GM12878 (cell line): ENCODE measurements at regions not wholly inside any gene's neighbourhood (a gene's known extent, or its start where the extent isn't known, plus 50 kb on each side); places are given as distances from the start of the nearest gene placed in this dataset.

Experiments
- ATAC-seq: fragments of 200-7000 bp; cut with Tn5 transposase; 3 replicates; pipeline ENCODE4 v1.9.1; 2020; ENCODE audit warnings: mild to moderate bottlenecking, moderate library complexity
- BruUV-seq: library from RNA; stranded (reverse); fragments of 400-500 nt; replicated peaks from 2 replicates; lab custom pipeline; 2021; lab: Mats Ljungman, UMichigan
- CTCF ChIA-PET: fragments of 300-600 bp; sonication (Branson Sonifier 250); formaldehyde crosslinking; extraction: SDS; loops from one replicate; lab custom pipeline; 2021; ENCODE audit warnings: inconsistent platforms; lab: Yijun Ruan, JAX
- POLR2A ChIA-PET: fragments of 350-600 bp; formaldehyde crosslinking; extraction: SDS; loops from one replicate; lab custom pipeline; 2021; ENCODE audit warnings: inconsistent platforms; lab: Charles Lee
- RAD21 ChIA-PET: fragments of 300-600 bp; sonication (Branson Sonifier 250); formaldehyde crosslinking; loops from one replicate; lab custom pipeline; 2023; ENCODE audit warnings: antibody characterized with exemption; ENCODE audit not compliant: unreplicated experiment; lab: Charles Lee
- SMC1A ChIA-PET: fragments of 300-600 bp; sonication (Branson Sonifier 250); formaldehyde crosslinking; loops from one replicate; lab custom pipeline; 2023; ENCODE audit not compliant: unreplicated experiment, uncharacterized antibody; lab: Charles Lee
- DNase-seq: peaks from one replicate; pipeline ENCODE4 v3.0.0-alpha.2; 2011; ENCODE audit warnings: low read depth, low spot score
- FAIRE-seq: peaks from 3 replicates; lab custom pipeline; 2011; peaks lifted over from hg19 to GRCh38; lab: Jason Lieb, UNC
- H2AFZ ChIP-seq: 2 replicates; pipeline ENCODE4 v1.6.0; 2011; ENCODE audit warnings: low read depth, low read length, control low read depth; ENCODE audit not compliant: control insufficient read depth
- H3K27ac ChIP-seq: 2 replicates; pipeline ENCODE4 v1.5.1; 2011; ENCODE audit warnings: control low read depth; ENCODE audit not compliant: control insufficient read depth, insufficient read depth
- H3K27me3 ChIP-seq, 2 experiments: replicated peaks in 1 of 2; 2 replicates each; pipeline versions ENCODE4 v1.6.0 to v1.6.1; 2011; ENCODE audit warnings: low read length in 1 of 2; ENCODE audit not compliant: control insufficient read depth in 2 of 2, insufficient read depth in 2 of 2
- H3K36me3 ChIP-seq, 2 experiments: 2 replicates each; pipeline ENCODE4 v1.5.1; 2011; ENCODE audit warnings: low read length in 1 of 2; ENCODE audit not compliant: control insufficient read depth in 2 of 2, insufficient read depth in 2 of 2
- H3K4me1 ChIP-seq: 2 replicates; pipeline ENCODE4 v1.6.1; 2011; ENCODE audit warnings: mild to moderate bottlenecking, low read length, moderate library complexity, mixed read lengths; ENCODE audit not compliant: control insufficient read depth, insufficient read depth
- H3K4me2 ChIP-seq: 2 replicates; pipeline ENCODE4 v1.6.0; 2011; ENCODE audit warnings: control low read depth; ENCODE audit not compliant: control insufficient read depth, insufficient read depth
- H3K4me3 ChIP-seq: fragments of 200-600 bp; sonication (generic); 2 replicates; pipeline ENCODE4 v1.5.1; 2016
- H3K79me2 ChIP-seq: 2 replicates; pipeline ENCODE4 v1.6.0; 2011; ENCODE audit warnings: low read length; ENCODE audit not compliant: control insufficient read depth, insufficient read depth
- H3K9ac ChIP-seq: 2 replicates; pipeline ENCODE4 v1.8.0; 2011; ENCODE audit warnings: low read length, control low read depth, mixed read lengths; ENCODE audit not compliant: control insufficient read depth, insufficient read depth
- H3K9me3 ChIP-seq: replicated peaks from 3 replicates; pipeline ENCODE4 v1.5.1; 2011; ENCODE audit warnings: mild to moderate bottlenecking, low read length; ENCODE audit not compliant: control insufficient read depth, insufficient read depth
- H4K20me1 ChIP-seq: 2 replicates; pipeline ENCODE4 v1.6.0; 2011; ENCODE audit not compliant: control insufficient read depth, insufficient read depth
- E4F1 ChIP-seq: fragments of 450-650 bp; IDR thresholded peaks from 2 replicates; pipeline ENCODE4 v1.6.1; 2018; ENCODE audit warnings: borderline replicate concordance, mild to moderate bottlenecking; ENCODE audit not compliant: partially characterized antibody
- HDGF ChIP-seq: fragments of 450-650 bp; IDR thresholded peaks from 2 replicates; pipeline ENCODE4 v1.6.1; 2016; ENCODE audit warnings: antibody characterized with exemption
- MTA2 ChIP-seq: fragments of 450-650 bp; IDR thresholded peaks from 2 replicates; pipeline ENCODE4 v1.6.1; 2016; ENCODE audit warnings: low read depth, mild to moderate bottlenecking, moderate library complexity
- NBN ChIP-seq: fragments of 450-650 bp; IDR thresholded peaks from 2 replicates; pipeline ENCODE4 v1.6.1; 2016
- POLR2AphosphoS5 ChIP-seq: IDR thresholded peaks from 2 replicates; pipeline ENCODE4 v1.6.1; 2011; ENCODE audit warnings: mild to moderate bottlenecking, low read length, inconsistent platforms
- ZNF274 ChIP-seq: IDR thresholded peaks from one replicate; pipeline ENCODE4 v1.8.0; 2011; ENCODE audit not compliant: insufficient read length, insufficient read depth
- WGBS: methylation state at CpG from one replicate; pipeline ENCODE4 v1.1.6; 2016; ENCODE audit warnings: low lambda C conversion rate; ENCODE audit not compliant: insufficient replicate concordance, insufficient coverage; ENCODE audit errors: missing lambda C conversion rate; 5-methylcytosine and 5-hydroxymethylcytosine counted together
- in situ Hi-C: fragments of 300-500 bp; cut with MboI; formaldehyde crosslinking; loops from 9 replicates; pipeline ENCODE4 v1.14.3; 2018; ENCODE audit warnings: mixed read lengths
- intact Hi-C: fragments of 100-400 bp; cut with micrococcal nuclease; formaldehyde crosslinking; loops from one replicate; pipeline ENCODE4 v1.14.2; 2022; ENCODE audit not compliant: unreplicated experiment
- TF ChIP-seq, protein P1 (sequence below): fragments of 450-650 bp; IDR thresholded peaks from 2 replicates; pipeline ENCODE4 v1.6.1; 2016; ENCODE audit warnings: mild to moderate bottlenecking, moderate library complexity, borderline replicate concordance

GRCh38 chr10:70960783-70961570 is 72.6 kb upstream of the PCBD1 start:
- no peaks in the 10 kb centered on the region for H3K9me3 ChIP-seq
- RAD21 ChIA-PET, result no interaction called here
- intact Hi-C loops, result no loop called here
- no peak for FAIRE-seq
- DNase-seq, result no peak
- BruUV-seq, result no TSS peak
- no peak overlapping the region for H3K27ac ChIP-seq
- no peaks in the 10 kb centered on the region for H4K20me1 ChIP-seq
- no peak for ATAC-seq
- no peak overlapping the region for H2AFZ ChIP-seq
- CTCF ChIA-PET, result no interaction called here
- SMC1A ChIA-PET, result no interaction called here
- TF ChIP-seq, protein P1, sequence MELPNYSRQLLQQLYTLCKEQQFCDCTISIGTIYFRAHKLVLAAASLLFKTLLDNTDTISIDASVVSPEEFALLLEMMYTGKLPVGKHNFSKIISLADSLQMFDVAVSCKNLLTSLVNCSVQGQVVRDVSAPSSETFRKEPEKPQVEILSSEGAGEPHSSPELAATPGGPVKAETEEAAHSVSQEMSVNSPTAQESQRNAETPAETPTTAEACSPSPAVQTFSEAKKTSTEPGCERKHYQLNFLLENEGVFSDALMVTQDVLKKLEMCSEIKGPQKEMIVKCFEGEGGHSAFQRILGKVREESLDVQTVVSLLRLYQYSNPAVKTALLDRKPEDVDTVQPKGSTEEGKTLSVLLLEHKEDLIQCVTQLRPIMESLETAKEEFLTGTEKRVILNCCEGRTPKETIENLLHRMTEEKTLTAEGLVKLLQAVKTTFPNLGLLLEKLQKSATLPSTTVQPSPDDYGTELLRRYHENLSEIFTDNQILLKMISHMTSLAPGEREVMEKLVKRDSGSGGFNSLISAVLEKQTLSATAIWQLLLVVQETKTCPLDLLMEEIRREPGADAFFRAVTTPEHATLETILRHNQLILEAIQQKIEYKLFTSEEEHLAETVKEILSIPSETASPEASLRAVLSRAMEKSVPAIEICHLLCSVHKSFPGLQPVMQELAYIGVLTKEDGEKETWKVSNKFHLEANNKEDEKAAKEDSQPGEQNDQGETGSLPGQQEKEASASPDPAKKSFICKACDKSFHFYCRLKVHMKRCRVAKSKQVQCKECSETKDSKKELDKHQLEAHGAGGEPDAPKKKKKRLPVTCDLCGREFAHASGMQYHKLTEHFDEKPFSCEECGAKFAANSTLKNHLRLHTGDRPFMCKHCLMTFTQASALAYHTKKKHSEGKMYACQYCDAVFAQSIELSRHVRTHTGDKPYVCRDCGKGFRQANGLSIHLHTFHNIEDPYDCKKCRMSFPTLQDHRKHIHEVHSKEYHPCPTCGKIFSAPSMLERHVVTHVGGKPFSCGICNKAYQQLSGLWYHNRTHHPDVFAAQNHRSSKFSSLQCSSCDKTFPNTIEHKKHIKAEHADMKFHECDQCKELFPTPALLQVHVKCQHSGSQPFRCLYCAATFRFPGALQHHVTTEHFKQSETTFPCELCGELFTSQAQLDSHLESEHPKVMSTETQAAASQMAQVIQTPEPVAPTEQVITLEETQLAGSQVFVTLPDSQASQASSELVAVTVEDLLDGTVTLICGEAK, result no peak
- TF ChIP-seq HDGF (no peak), E4F1 (no peak), ZNF274 (no peak), MTA2 (no peak), NBN (no peak), POLR2AphosphoS5 (no peak)
- TF ChIP-seq, all 136 proteins: peak for 0
- no peaks in the 10 kb centered on the region for H3K79me2 ChIP-seq
- POLR2A ChIA-PET, result no interaction called here
- no peak overlapping the region for H3K4me2 ChIP-seq
- no peak overlapping the region for H3K9ac ChIP-seq
- in situ Hi-C loops, result no loop called here
- no peak overlapping the region for H3K4me3 ChIP-seq
- WGBS, result 33% methylated on average over 9 of the region's 9 CpGs
- no peaks in the 10 kb centered on the region for H3K36me3 ChIP-seq
- peaks cover 0 to 1% of the 10 kb centered on the region in 2 experiments; a peak in 3 of 4 replicates for H3K27me3 ChIP-seq
- H3K4me1 ChIP-seq, result no peaks in the 10 kb centered on the region
